Right atrium auricular region (tissue), 2 donors: ENCODE measurements at regions not wholly inside any gene's neighbourhood (a gene's known extent, or its start where the extent isn't known, plus 50 kb on each side); places are given as distances from the start of the nearest gene placed in this dataset.

Source experiments
- DNase-seq: peaks from one replicate; pipeline ENCODE4 v3.0.0-alpha.2; 2019; ENCODE audit warnings: low spot score
- H3K27ac ChIP-seq, 2 donors: fragments of 200-600 bp; sonication (generic); 1 replicate in 1 of 2; 2 replicates in 1 of 2; pipeline ENCODE4 v1.5.1; 2016 to 2019
- H3K27me3 ChIP-seq, 2 donors: fragments of 200-600 bp; sonication (generic); one replicate each; pipeline versions ENCODE4 v1.5.1 to v1.6.0; 2017 to 2019
- H3K36me3 ChIP-seq: fragments of 200-600 bp; sonication (generic); one replicate; pipeline ENCODE4 v1.5.1; 2016
- H3K4me1 ChIP-seq, 2 donors: fragments of 200-600 bp; sonication (generic); one replicate each; pipeline versions ENCODE4 v1.5.1 to v1.6.0; 2017 to 2019
- H3K4me3 ChIP-seq, 2 donors: fragments of 200-600 bp; sonication (generic); 1 replicate in 1 of 2; 2 replicates in 1 of 2; pipeline ENCODE4 v1.5.1; 2017 to 2019; ENCODE audit warnings: mild to moderate bottlenecking in 1 of 2, moderate library complexity in 1 of 2
- H3K9me3 ChIP-seq, 2 donors: fragments of 200-600 bp; sonication (generic); one replicate each; pipeline ENCODE4 v1.5.1; 2019
- CTCF ChIP-seq, 2 donors: fragments of 200-600 bp; sonication (generic); IDR thresholded peaks; one replicate each; pipeline ENCODE4 v1.5.1; 2019; ENCODE audit warnings: antibody characterized with exemption in 2 of 2

GRCh38 chr14:51562816-51563215 lies 88.9 kb upstream of the FRMD6 start:
- H3K27ac ChIP-seq = no peak overlapping the region
- H3K9me3 ChIP-seq = no peaks in the 10 kb centered on the region
- no peaks in the 10 kb centered on the region for H3K4me1 ChIP-seq
- no peaks in the 10 kb centered on the region for H3K36me3 ChIP-seq
- no peak overlapping the region for H3K4me3 ChIP-seq
- no peak for DNase-seq
- TF ChIP-seq CTCF (IDR thresholded peaks at IDR 0.05) = no peak
- no peaks in the 10 kb centered on the region for H3K27me3 ChIP-seq

- TF ChIP-seq CTCF (IDR thresholded peaks at IDR 0.05) = no peak
- Histone ChIP-seq H3K9me3 (no peaks in the 10 kb centered on the region), H3K4me3 (no peak overlapping the region), H3K36me3 (no peaks in the 10 kb centered on the region), H3K27ac (no peak overlapping the region), H3K27me3 (no peaks in the 10 kb centered on the region), H3K4me1 (no peaks in the 10 kb centered on the region)
- DNase-seq = no peak
Measured at GRCh38 chr14:51563560-51563959, 88.2 kb upstream of the FRMD6 start.

- H3K9me3 ChIP-seq = no peaks in the 10 kb centered on the region
- TF ChIP-seq CTCF (IDR thresholded peaks at IDR 0.05) = no peak
- H3K4me3 ChIP-seq = no peak overlapping the region
- DNase-seq = no peak
- no peaks in the 10 kb centered on the region for H3K4me1 ChIP-seq
- no peaks in the 10 kb centered on the region for H3K36me3 ChIP-seq
- no peaks in the 10 kb centered on the region for H3K27me3 ChIP-seq
- no peak overlapping the region for H3K27ac ChIP-seq
Measured at GRCh38 chr14:51564460-51564859, 87.2 kb upstream of the FRMD6 start.

GRCh38 chr14:51564986-51565604 lies 86.6 kb upstream of the FRMD6 start:
- Histone ChIP-seq H3K36me3 (no peaks in the 10 kb centered on the region), H3K27ac (no peak overlapping the region), H3K4me1 (no peaks in the 10 kb centered on the region), H3K9me3 (no peaks in the 10 kb centered on the region), H3K27me3 (no peaks in the 10 kb centered on the region), H3K4me3 (no peak overlapping the region)
- TF ChIP-seq CTCF (IDR thresholded peaks at IDR 0.05) = no peak
- no peak for DNase-seq

GRCh38 chr14:51566831-51567582 lies 84.7 kb upstream of the FRMD6 start:
- Histone ChIP-seq H3K36me3 (no peaks in the 10 kb centered on the region), H3K9me3 (no peaks in the 10 kb centered on the region), H3K27ac (no peak overlapping the region), H3K27me3 (no peaks in the 10 kb centered on the region), H3K4me1 (no peaks in the 10 kb centered on the region), H3K4me3 (no peak overlapping the region)
- DNase-seq = no peak
- TF ChIP-seq CTCF (IDR thresholded peaks at IDR 0.05) = no peak
